ENCODE measurements at regions not wholly inside any gene's neighbourhood (a gene's known extent, or its start where the extent isn't known, plus 50 kb on each side); places are given as distances from the start of the nearest gene placed in this dataset.

- no peaks in the 10 kb centered on the region for H3K4me1 ChIP-seq
- intact Hi-C loops (cut with DNase I; ENCODE audit: low total_unique reads), result no loop called here
- no peak overlapping the region for H3K4me3 ChIP-seq
- H3K9me3 ChIP-seq, result no peaks in the 10 kb centered on the region
- no peaks in the 10 kb centered on the region for H3K36me3 ChIP-seq
- TF ChIP-seq POLR2A (IDR thresholded peaks at IDR 0.05) (no peak), POLR2AphosphoS5 (IDR thresholded peaks at IDR 0.05) (no peak)
- TF ChIP-seq, protein P1, sequence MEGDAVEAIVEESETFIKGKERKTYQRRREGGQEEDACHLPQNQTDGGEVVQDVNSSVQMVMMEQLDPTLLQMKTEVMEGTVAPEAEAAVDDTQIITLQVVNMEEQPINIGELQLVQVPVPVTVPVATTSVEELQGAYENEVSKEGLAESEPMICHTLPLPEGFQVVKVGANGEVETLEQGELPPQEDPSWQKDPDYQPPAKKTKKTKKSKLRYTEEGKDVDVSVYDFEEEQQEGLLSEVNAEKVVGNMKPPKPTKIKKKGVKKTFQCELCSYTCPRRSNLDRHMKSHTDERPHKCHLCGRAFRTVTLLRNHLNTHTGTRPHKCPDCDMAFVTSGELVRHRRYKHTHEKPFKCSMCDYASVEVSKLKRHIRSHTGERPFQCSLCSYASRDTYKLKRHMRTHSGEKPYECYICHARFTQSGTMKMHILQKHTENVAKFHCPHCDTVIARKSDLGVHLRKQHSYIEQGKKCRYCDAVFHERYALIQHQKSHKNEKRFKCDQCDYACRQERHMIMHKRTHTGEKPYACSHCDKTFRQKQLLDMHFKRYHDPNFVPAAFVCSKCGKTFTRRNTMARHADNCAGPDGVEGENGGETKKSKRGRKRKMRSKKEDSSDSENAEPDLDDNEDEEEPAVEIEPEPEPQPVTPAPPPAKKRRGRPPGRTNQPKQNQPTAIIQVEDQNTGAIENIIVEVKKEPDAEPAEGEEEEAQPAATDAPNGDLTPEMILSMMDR (IDR thresholded peaks at IDR 0.05), result no peak
- no peak overlapping the region for H3K27ac ChIP-seq
- no peak for DNase-seq (ENCODE audit: low spot score in 2 of 2)
- no peaks in the 10 kb centered on the region for H3K27me3 ChIP-seq
Measured at GRCh38 chr5:35438288-35438687, 179.4 kb upstream of the SPEF2 start.

- no peaks in the 10 kb centered on the region for H3K27me3 ChIP-seq
- no peak overlapping the region for H3K27ac ChIP-seq
- intact Hi-C loops (cut with DNase I; ENCODE audit: low total_unique reads), result no loop called here
- TF ChIP-seq, protein P1 (IDR thresholded peaks at IDR 0.05), result peak in 2 of 3 donors; percentile 30 to 32
- no peak for TF ChIP-seq POLR2AphosphoS5 (IDR thresholded peaks at IDR 0.05)
- no peaks in the 10 kb centered on the region for H3K36me3 ChIP-seq
- H3K9me3 ChIP-seq, result no peaks in the 10 kb centered on the region
- H3K4me1 ChIP-seq, result no peaks in the 10 kb centered on the region
- H3K4me3 ChIP-seq, result no peak overlapping the region
- no peak for DNase-seq (ENCODE audit: low spot score in 2 of 2)
Measured at GRCh38 chr5:35436400-35437057, 181.1 kb upstream of the SPEF2 start.

DNA sequence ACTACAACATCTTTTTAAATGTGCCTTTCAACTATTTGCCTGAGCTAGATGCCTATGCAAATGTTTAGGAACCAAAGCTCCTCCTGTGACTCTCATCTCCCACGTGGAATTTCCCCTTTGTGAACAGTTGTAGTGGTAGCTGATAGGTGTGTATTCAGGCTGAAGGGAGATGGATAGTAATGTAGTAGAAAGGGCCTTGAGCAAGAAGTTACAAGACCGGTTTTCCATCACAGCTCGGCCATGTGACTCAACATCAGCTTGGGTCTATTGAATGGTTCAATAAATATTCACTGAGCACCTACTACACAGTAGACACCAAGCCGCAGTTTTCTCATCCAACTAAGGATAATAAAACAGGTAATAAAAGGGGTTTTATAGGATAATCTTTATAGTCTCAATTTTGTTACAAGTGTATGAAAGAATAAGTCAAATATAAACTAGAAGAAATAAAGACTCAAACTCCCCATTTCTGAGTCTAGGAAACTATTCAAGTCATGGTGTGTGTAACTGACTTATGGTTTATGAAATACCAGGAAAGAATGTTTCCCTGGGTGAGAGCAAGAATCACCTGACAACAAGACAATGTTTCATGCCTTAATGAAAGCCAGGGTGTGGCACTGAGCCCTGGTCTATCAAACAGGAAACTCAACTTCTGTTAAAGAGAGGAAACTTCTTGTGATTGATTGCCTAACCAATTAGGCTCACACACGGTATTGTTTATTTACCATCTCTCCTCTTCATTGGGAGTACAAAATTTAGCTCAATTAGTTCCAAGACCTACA lies 187.1 kb upstream of the SPEF2 start:
- TF ChIP-seq, protein P1 (IDR thresholded peaks at IDR 0.05), result no peak
- TF ChIP-seq POLR2AphosphoS5 (IDR thresholded peaks at IDR 0.05) (no peak), POLR2A (IDR thresholded peaks at IDR 0.05) (no peak)
- no peaks in the 10 kb centered on the region for H3K27me3 ChIP-seq
- no peak for DNase-seq (ENCODE audit: low spot score in 2 of 2)
- no peaks in the 10 kb centered on the region for H3K36me3 ChIP-seq
- no peaks in the 10 kb centered on the region for H3K4me1 ChIP-seq
- H3K27ac ChIP-seq, result no peak overlapping the region
- H3K4me3 ChIP-seq, result no peak overlapping the region
- H3K9me3 ChIP-seq, result no peaks in the 10 kb centered on the region
- intact Hi-C loops (cut with DNase I; ENCODE audit: low total_unique reads), result loop anchor here (5.0 kb wide), 1 partner anchor 343 kb away; no protein-coding TSS in a partner anchor

GRCh38 chr5:35420200-35420599 lies 189.9 kb upstream of the PRLR start:
- DNase-seq (ENCODE audit: low spot score in 2 of 2), result no peak
- Histone ChIP-seq H3K4me1 (no peaks in the 10 kb centered on the region), H3K4me3 (no peak overlapping the region), H3K9me3 (no peaks in the 10 kb centered on the region), H3K27me3 (no peaks in the 10 kb centered on the region), H3K27ac (no peak overlapping the region), H3K36me3 (no peaks in the 10 kb centered on the region)
- no peak for TF ChIP-seq POLR2A (IDR thresholded peaks at IDR 0.05)
- TF ChIP-seq, protein P1 (IDR thresholded peaks at IDR 0.05), result no peak
- TF ChIP-seq POLR2AphosphoS5 (IDR thresholded peaks at IDR 0.05), result no peak
- intact Hi-C loops (cut with DNase I; ENCODE audit: low total_unique reads), result no loop called here

DNA sequence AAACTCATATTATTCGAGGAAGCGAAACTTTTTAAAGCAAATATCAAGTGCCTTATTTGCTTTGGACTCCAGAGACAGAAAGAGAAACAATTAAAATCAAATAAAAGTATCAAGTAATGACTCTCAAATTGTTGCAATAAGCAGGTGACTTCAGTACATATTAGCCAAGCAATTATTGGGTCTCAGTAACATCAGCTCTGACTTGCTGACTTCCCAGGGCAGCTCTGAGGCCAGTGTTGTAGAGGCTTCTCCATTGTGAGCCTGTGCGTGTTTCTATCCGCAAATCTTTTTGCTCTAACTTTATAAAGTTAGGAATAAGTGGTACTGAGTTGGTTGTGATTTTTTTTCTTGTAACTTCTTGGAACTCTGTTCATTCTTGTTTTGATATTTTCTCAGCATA lies 186.8 kb upstream of the PRLR start:
- Histone ChIP-seq H3K4me3 (no peak overlapping the region), H3K27me3 (no peaks in the 10 kb centered on the region), H3K4me1 (no peaks in the 10 kb centered on the region), H3K9me3 (no peaks in the 10 kb centered on the region), H3K27ac (no peak overlapping the region), H3K36me3 (no peaks in the 10 kb centered on the region)
- intact Hi-C loops (cut with DNase I; ENCODE audit: low total_unique reads), result no loop called here
- TF ChIP-seq, protein P1 (IDR thresholded peaks at IDR 0.05), result no peak
- TF ChIP-seq POLR2AphosphoS5 (IDR thresholded peaks at IDR 0.05) (no peak), POLR2A (IDR thresholded peaks at IDR 0.05) (no peak)
- DNase-seq (ENCODE audit: low spot score in 2 of 2), result no peak

Measured in breast epithelium (tissue), 4 donors.